Keratinocyte (primary cell): ENCODE measurements at regions not wholly inside any gene's neighbourhood (a gene's known extent, or its start where the extent isn't known, plus 50 kb on each side); places are given as distances from the start of the nearest gene placed in this dataset.

Source experiments
- DNase-seq: peaks from one replicate; pipeline ENCODE4 v3.0.0-alpha.2; 2011; ENCODE audit warnings: low read depth, missing footprints, low spot score
- FAIRE-seq: peaks from 2 replicates; lab custom pipeline; 2011; peaks lifted over from hg19 to GRCh38; lab: Jason Lieb, UNC
- H2AFZ ChIP-seq: 2 replicates; pipeline ENCODE4 v1.6.0; 2012; ENCODE audit warnings: low read length, control low read depth, inconsistent platforms; ENCODE audit not compliant: control insufficient read depth
- H3K27ac ChIP-seq: 2 replicates; pipeline ENCODE4 v1.5.1; 2011; ENCODE audit warnings: low read length; ENCODE audit not compliant: control insufficient read depth, insufficient read depth
- H3K27me3 ChIP-seq: 3 replicates; pipeline ENCODE4 v1.6.0; 2011; ENCODE audit warnings: low read length; ENCODE audit not compliant: control insufficient read depth, insufficient read depth; ENCODE audit errors: extremely low read depth
- H3K36me3 ChIP-seq, 2 experiments: 2 replicates in 1 of 2; 3 replicates in 1 of 2; pipeline ENCODE4 v1.5.1; 2011; ENCODE audit warnings: low read length in 2 of 2, mild to moderate bottlenecking in 1 of 2; ENCODE audit not compliant: control insufficient read depth in 2 of 2, insufficient read depth in 2 of 2; ENCODE audit errors: extremely low read depth in 1 of 2
- H3K4me1 ChIP-seq: 3 replicates; pipeline ENCODE4 v1.5.1; 2011; ENCODE audit warnings: low read length; ENCODE audit not compliant: control insufficient read depth, insufficient read depth; ENCODE audit errors: extremely low read depth
- H3K4me2 ChIP-seq: 3 replicates; pipeline ENCODE4 v1.6.0; 2011; ENCODE audit warnings: low read depth, low read length; ENCODE audit not compliant: control insufficient read depth, insufficient read depth; ENCODE audit errors: extremely low read depth
- H3K4me3 ChIP-seq, 3 experiments: fragments of 200-600 bp in 1 of 3; sonication (generic) in 1 of 3; 2 replicates in 2 of 3; 3 replicates in 1 of 3; pipeline ENCODE4 v1.5.1; 2011 to 2016; ENCODE audit warnings: low read length in 3 of 3, mild to moderate bottlenecking in 3 of 3, control low read depth in 2 of 3, inconsistent platforms in 1 of 3, low read depth in 1 of 3, mixed read lengths in 1 of 3, mixed run types in 1 of 3, moderate library complexity in 1 of 3; ENCODE audit not compliant: control insufficient read depth in 2 of 3, insufficient read depth in 2 of 3; ENCODE audit errors: extremely low read depth in 1 of 3
- H3K79me2 ChIP-seq: 2 replicates; pipeline ENCODE4 v1.6.0; 2012; ENCODE audit warnings: low read length; ENCODE audit not compliant: control insufficient read depth, insufficient read depth
- H3K9ac ChIP-seq: 3 replicates; pipeline ENCODE4 v1.6.0; 2011; ENCODE audit warnings: low read length; ENCODE audit not compliant: control insufficient read depth, insufficient read depth; ENCODE audit errors: extremely low read depth
- H3K9me1 ChIP-seq: 3 replicates; pipeline ENCODE4 v1.6.0; 2011; ENCODE audit warnings: low read length; ENCODE audit not compliant: control insufficient read depth, insufficient read depth; ENCODE audit errors: extremely low read depth
- H3K9me3 ChIP-seq: 2 replicates; pipeline ENCODE4 v1.5.1; 2012; ENCODE audit warnings: low read depth, low read length; ENCODE audit not compliant: control insufficient read depth
- H4K20me1 ChIP-seq: 3 replicates; pipeline ENCODE4 v1.6.0; 2011; ENCODE audit warnings: low read length; ENCODE audit not compliant: control insufficient read depth, insufficient read depth; ENCODE audit errors: extremely low read depth
- EZH2 ChIP-seq: IDR thresholded peaks from one replicate; pipeline ENCODE4 v1.6.1; 2012; ENCODE audit warnings: inconsistent platforms, mild to moderate bottlenecking, low read length, moderate library complexity
- dilution Hi-C: fragments of 300-500 bp; cut with MboI; formaldehyde crosslinking; loops from one replicate; pipeline ENCODE4 v1.7.0; 2020; ENCODE audit warnings: low sequenced_read_pairs; ENCODE audit not compliant: extremely low pct_ligation_motif_present
- TF ChIP-seq, protein P1 (sequence below), 3 experiments: IDR thresholded peaks in 1 of 3; conservative IDR thresholded peaks in 1 of 3; optimal IDR thresholded peaks in 1 of 3; 2 replicates in 2 of 3; 3 replicates in 1 of 3; pipeline versions ENCODE3 to v1.5.1; 2011; ENCODE audit warnings: low read length in 3 of 3, mild to moderate bottlenecking in 3 of 3, moderate library complexity in 2 of 3, control low read depth in 1 of 3, inconsistent platforms in 1 of 3; ENCODE audit not compliant: insufficient read depth in 2 of 3; ENCODE audit errors: extremely low read depth in 1 of 3

- no peaks in the 10 kb centered on the region for H3K9me3 ChIP-seq
- dilution Hi-C loops: no loop called here
- no peaks in the 10 kb centered on the region for H3K36me3 ChIP-seq
- H4K20me1 ChIP-seq: no peaks in the 10 kb centered on the region
- FAIRE-seq (no peak), DNase-seq (no peak)
- no peak overlapping the region for H3K27ac ChIP-seq
- no peaks in the 10 kb centered on the region for H3K79me2 ChIP-seq
- no peaks in the 10 kb centered on the region for H3K27me3 ChIP-seq
- TF ChIP-seq, protein P1, sequence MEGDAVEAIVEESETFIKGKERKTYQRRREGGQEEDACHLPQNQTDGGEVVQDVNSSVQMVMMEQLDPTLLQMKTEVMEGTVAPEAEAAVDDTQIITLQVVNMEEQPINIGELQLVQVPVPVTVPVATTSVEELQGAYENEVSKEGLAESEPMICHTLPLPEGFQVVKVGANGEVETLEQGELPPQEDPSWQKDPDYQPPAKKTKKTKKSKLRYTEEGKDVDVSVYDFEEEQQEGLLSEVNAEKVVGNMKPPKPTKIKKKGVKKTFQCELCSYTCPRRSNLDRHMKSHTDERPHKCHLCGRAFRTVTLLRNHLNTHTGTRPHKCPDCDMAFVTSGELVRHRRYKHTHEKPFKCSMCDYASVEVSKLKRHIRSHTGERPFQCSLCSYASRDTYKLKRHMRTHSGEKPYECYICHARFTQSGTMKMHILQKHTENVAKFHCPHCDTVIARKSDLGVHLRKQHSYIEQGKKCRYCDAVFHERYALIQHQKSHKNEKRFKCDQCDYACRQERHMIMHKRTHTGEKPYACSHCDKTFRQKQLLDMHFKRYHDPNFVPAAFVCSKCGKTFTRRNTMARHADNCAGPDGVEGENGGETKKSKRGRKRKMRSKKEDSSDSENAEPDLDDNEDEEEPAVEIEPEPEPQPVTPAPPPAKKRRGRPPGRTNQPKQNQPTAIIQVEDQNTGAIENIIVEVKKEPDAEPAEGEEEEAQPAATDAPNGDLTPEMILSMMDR (optimal IDR thresholded peaks at IDR 0.05 in 1 of 3, IDR thresholded peaks at IDR 0.05 in 1 of 3, conservative IDR thresholded peaks at IDR 0.05 in 1 of 3; ENCODE audit: extremely low read depth in 1 of 3, insufficient read depth in 2 of 3, low read length in 3 of 3): no peak
- TF ChIP-seq EZH2: no peak
- no peaks in the 10 kb centered on the region for H3K9me1 ChIP-seq
- no peak overlapping the region for H3K4me3 ChIP-seq
- no peak overlapping the region for H3K4me2 ChIP-seq
- no peaks in the 10 kb centered on the region for H3K4me1 ChIP-seq
- no peak overlapping the region for H2AFZ ChIP-seq
- no peak overlapping the region for H3K9ac ChIP-seq
These were observed 51.9 kb upstream of the TBL1XR1 start for GRCh38 chr3:177249203-177249602.

GRCh38 chr3:177250151-177250550 lies 52.9 kb upstream of the TBL1XR1 start:
- Histone ChIP-seq H3K9me3 (no peaks in the 10 kb centered on the region), H3K4me3 (no peak overlapping the region), H2AFZ (no peak overlapping the region), H3K9ac (no peak overlapping the region), H3K9me1 (no peaks in the 10 kb centered on the region), H3K4me1 (no peaks in the 10 kb centered on the region), H3K27ac (no peak overlapping the region), H3K4me2 (no peak overlapping the region), H3K36me3 (no peaks in the 10 kb centered on the region), H3K27me3 (no peaks in the 10 kb centered on the region), H3K79me2 (no peaks in the 10 kb centered on the region), H4K20me1 (no peaks in the 10 kb centered on the region)
- TF ChIP-seq, protein P1 (optimal IDR thresholded peaks at IDR 0.05 in 1 of 3, IDR thresholded peaks at IDR 0.05 in 1 of 3, conservative IDR thresholded peaks at IDR 0.05 in 1 of 3; ENCODE audit: extremely low read depth in 1 of 3, insufficient read depth in 2 of 3, low read length in 3 of 3): no peak
- dilution Hi-C loops: no loop called here
- FAIRE-seq: no peak
- DNase-seq: no peak
